Stimulated activated CD8-positive, alpha-beta memory T cell treated with anti-CD3 and anti-CD28 coated beads, Interleukin-15, amount 100 ng/mL, for 4 hours (primary cell): ENCODE measurements at regions not wholly inside any gene's neighbourhood (a gene's known extent, or its start where the extent isn't known, plus 50 kb on each side); places are given as distances from the start of the nearest gene placed in this dataset.
"Not testable (repeated sequence)": the region's sequence is repeated elsewhere in the genome, so short reads cannot be mapped to it uniquely, and the experiment has no call there.

ENCODE experiments used
- DNase-seq, 2 donors: peaks; one replicate each; pipeline ENCODE4 v3.0.0-alpha.2; 2020; ENCODE audit warnings: low read depth in 2 of 2

GRCh38 chr3:125697979-125698640 lies 102.8 kb upstream of the OSBPL11 start:
- peak in 1 of 2 donors; percentile 13 for DNase-seq

- no peak for DNase-seq
Observed at GRCh38 chr3:125715651-125716050, 120.4 kb upstream of the OSBPL11 start.

- DNase-seq = not testable (repeated sequence)
Observed at GRCh38 chr3:125732151-125732550, 136.9 kb upstream of the OSBPL11 start.

GRCh38 chr3:125741991-125742718 lies 146.9 kb upstream of the OSBPL11 start:
- not testable (repeated sequence) for DNase-seq

GRCh38 chr3:125742845-125743244 lies 147.5 kb upstream of the OSBPL11 start:
- DNase-seq = not testable (repeated sequence)

GRCh38 chr3:125757050-125757449 lies 161.8 kb upstream of the OSBPL11 start:
- DNase-seq = not testable (repeated sequence)

- not testable (repeated sequence) for DNase-seq
Observed at GRCh38 chr3:125758641-125759130, 163.4 kb upstream of the OSBPL11 start.

GRCh38 chr3:125762601-125763000 lies 167.3 kb upstream of the OSBPL11 start:
- not testable (repeated sequence) for DNase-seq

GRCh38 chr3:125766285-125766826 lies 171.1 kb upstream of the OSBPL11 start:
- peak; percentile 8 to 23 for DNase-seq

- DNase-seq = not testable (repeated sequence)
Observed at GRCh38 chr3:125766931-125767330, 171.6 kb upstream of the OSBPL11 start.

- DNase-seq = no peak
Observed at GRCh38 chr3:125767641-125768040, 172.3 kb upstream of the OSBPL11 start.

GRCh38 chr3:125768821-125769220 lies 173.5 kb upstream of the OSBPL11 start:
- not testable (repeated sequence) for DNase-seq

GRCh38 chr3:125771506-125771905 lies 176.2 kb upstream of the OSBPL11 start:
- not testable (repeated sequence) for DNase-seq

- not testable (repeated sequence) for DNase-seq
Observed at GRCh38 chr3:125774433-125775034, 179.2 kb upstream of the OSBPL11 start.

- DNase-seq = not testable (repeated sequence)
Observed at GRCh38 chr3:125775106-125775505, 179.8 kb upstream of the OSBPL11 start.

- DNase-seq = not testable (repeated sequence)
Observed at GRCh38 chr3:125775606-125776294, 180.5 kb upstream of the OSBPL11 start.

- DNase-seq = not testable (repeated sequence)
Observed at GRCh38 chr3:125779276-125779675, 184.0 kb upstream of the OSBPL11 start.

- not testable (repeated sequence) for DNase-seq
Observed at GRCh38 chr3:125779918-125780317, 184.6 kb upstream of the OSBPL11 start.

GRCh38 chr3:125781678-125782077 lies 186.4 kb upstream of the OSBPL11 start:
- DNase-seq = not testable (repeated sequence)

- not testable (repeated sequence) for DNase-seq
Observed at GRCh38 chr3:125790312-125790711, 178.7 kb upstream of the ROPN1B start.

GRCh38 chr3:125791021-125791420 lies 178.0 kb upstream of the ROPN1B start:
- DNase-seq = not testable (repeated sequence)
